H1 (cell line): ENCODE measurements at regions not wholly inside any gene's neighbourhood (a gene's known extent, or its start where the extent isn't known, plus 50 kb on each side); places are given as distances from the start of the nearest gene placed in this dataset.

Experiments
- CTCF ChIA-PET: fragments of 300-600 bp; sonication (Branson Sonifier 250); formaldehyde crosslinking; loops from one replicate; lab custom pipeline; 2021; ENCODE audit not compliant: partially characterized antibody; lab: Charles Lee
- POLR2A ChIA-PET: fragments of 300-600 bp; sonication (Branson Sonifier 250); formaldehyde crosslinking; loops from one replicate; lab custom pipeline; 2021; ENCODE audit warnings: inconsistent platforms; ENCODE audit not compliant: partially characterized antibody; lab: Charles Lee
- DNase-seq, 2 experiments: peaks; one replicate each; pipeline versions ENCODE4 v3.0.0 to v3.0.0-alpha.2; 2010 to 2022; ENCODE audit warnings: low spot score in 2 of 2, low read depth in 1 of 2, mixed read lengths in 1 of 2
- FAIRE-seq: peaks from 2 replicates; lab custom pipeline; 2011; peaks lifted over from hg19 to GRCh38; lab: Jason Lieb, UNC
- H2AFZ ChIP-seq: 2 replicates; pipeline ENCODE4 v1.8.1; 2012; ENCODE audit warnings: low read length, inconsistent platforms
- H2AK5ac ChIP-seq: 2 replicates; pipeline ENCODE4 v1.6.1; 2013; ENCODE audit warnings: low read depth, low read length
- H2BK120ac ChIP-seq: replicated peaks from 2 replicates; pipeline ENCODE3; 2013; ENCODE audit warnings: low read depth, low read length, inconsistent platforms
- H2BK12ac ChIP-seq: 2 replicates; pipeline ENCODE4 v1.6.1; 2013; ENCODE audit warnings: low read depth, low read length
- H2BK15ac ChIP-seq: 2 replicates; pipeline ENCODE4 v1.6.1; 2013; ENCODE audit warnings: low read length
- H2BK20ac ChIP-seq: 2 replicates; pipeline ENCODE4 v1.6.1; 2013; ENCODE audit warnings: low read length
- H2BK5ac ChIP-seq: 2 replicates; pipeline ENCODE4 v1.6.1; 2013; ENCODE audit warnings: low read depth, low read length
- H3K14ac ChIP-seq: 2 replicates; pipeline ENCODE4 v1.6.1; 2013; ENCODE audit warnings: inconsistent platforms; ENCODE audit not compliant: insufficient read length
- H3K18ac ChIP-seq: 2 replicates; pipeline ENCODE4 v1.6.1; 2013; ENCODE audit warnings: low read length; ENCODE audit errors: extremely low read depth
- H3K23ac ChIP-seq: 2 replicates; pipeline ENCODE4 v1.6.1; 2013; ENCODE audit warnings: inconsistent platforms; ENCODE audit not compliant: insufficient read length
- H3K23me2 ChIP-seq: 2 replicates; pipeline ENCODE4 v1.6.1; 2013; ENCODE audit warnings: low read depth, low read length
- H3K27ac ChIP-seq: 2 replicates; pipeline ENCODE4 v1.6.1; 2011; ENCODE audit warnings: low read depth, low read length, inconsistent platforms
- H3K27me3 ChIP-seq, 4 experiments: replicated peaks in 1 of 4; 1 replicate in 1 of 4; 2 replicates in 3 of 4; pipeline versions ENCODE4 v1.6.1 to v1.8.1; 2011 to 2013; ENCODE audit warnings: low read length in 3 of 4, mild to moderate bottlenecking in 3 of 4, inconsistent platforms in 2 of 4, mixed read lengths in 2 of 4, moderate library complexity in 1 of 4; ENCODE audit not compliant: control insufficient read depth in 3 of 4, insufficient read depth in 3 of 4; ENCODE audit errors: extremely low read depth in 1 of 4
- H3K36me3 ChIP-seq, 4 experiments: 2 replicates each; pipeline versions ENCODE4 v1.6.1 to v1.8.1; 2011 to 2013; ENCODE audit warnings: mild to moderate bottlenecking in 4 of 4, low read length in 3 of 4, moderate library complexity in 2 of 4, control low read depth in 1 of 4, inconsistent platforms in 1 of 4; ENCODE audit not compliant: insufficient read depth in 4 of 4, control insufficient read depth in 2 of 4
- H3K4ac ChIP-seq: replicated peaks from 2 replicates; pipeline ENCODE3; 2013; ENCODE audit warnings: low read length, low read depth, mixed read lengths, inconsistent platforms; ENCODE audit not compliant: insufficient read length
- H3K4me1 ChIP-seq, 4 experiments: replicated peaks in 1 of 4; 1 replicate in 1 of 4; 2 replicates in 3 of 4; pipeline versions ENCODE4 v1.6.1 to v1.8.1; 2011 to 2013; ENCODE audit warnings: low read length in 3 of 4, inconsistent platforms in 2 of 4, mixed read lengths in 1 of 4; ENCODE audit not compliant: insufficient read depth in 4 of 4, control insufficient read depth in 3 of 4
- H3K4me2 ChIP-seq, 2 experiments: 2 replicates each; pipeline versions ENCODE4 v1.6.1 to v1.8.1; 2011 to 2013; ENCODE audit warnings: low read depth in 2 of 2, low read length in 2 of 2, control low read depth in 1 of 2, inconsistent platforms in 1 of 2, mild to moderate bottlenecking in 1 of 2; ENCODE audit not compliant: insufficient read depth in 1 of 2
- H3K4me3 ChIP-seq, 4 experiments: fragments of 200-600, 300-600 bp in 1 of 4; sonication (generic), shearing (Covaris generic), sonication (Bioruptor Twin) in 1 of 4; 2 replicates each; pipeline versions ENCODE4 v1.5.1 to v1.8.1; 2011 to 2016; ENCODE audit warnings: low read length in 4 of 4, low read depth in 3 of 4, control low read depth in 2 of 4, inconsistent platforms in 2 of 4, mild to moderate bottlenecking in 2 of 4, mixed read lengths in 1 of 4, moderate library complexity in 1 of 4; ENCODE audit not compliant: insufficient read depth in 2 of 4; ENCODE audit errors: extremely low read depth in 1 of 4
- H3K56ac ChIP-seq: replicated peaks from 2 replicates; pipeline ENCODE3; 2013; ENCODE audit warnings: low read depth, mild to moderate bottlenecking, mixed read lengths, low read length, inconsistent platforms; ENCODE audit not compliant: insufficient read length
- H3K79me1 ChIP-seq: 2 replicates; pipeline ENCODE4 v1.6.1; 2013; ENCODE audit warnings: low read depth, low read length, control low read depth
- H3K79me2 ChIP-seq, 2 experiments: 2 replicates each; pipeline versions ENCODE4 v1.6.1 to v1.8.1; 2012 to 2013; ENCODE audit warnings: low read length in 2 of 2, mild to moderate bottlenecking in 2 of 2, inconsistent platforms in 1 of 2; ENCODE audit not compliant: insufficient read depth in 2 of 2, control insufficient read depth in 1 of 2
- H3K9ac ChIP-seq, 4 experiments: replicated peaks in 1 of 4; 1 replicate in 1 of 4; 2 replicates in 3 of 4; pipeline versions ENCODE4 v1.6.1 to v1.8.1; 2011 to 2013; ENCODE audit warnings: low read depth in 3 of 4, low read length in 3 of 4, control low read depth in 2 of 4, mild to moderate bottlenecking in 2 of 4, moderate library complexity in 2 of 4, inconsistent platforms in 1 of 4; ENCODE audit errors: extremely low read depth in 1 of 4
- H3K9me3 ChIP-seq, 2 experiments: 2 replicates each; pipeline versions ENCODE4 v1.6.1 to v1.8.1; 2012 to 2013; ENCODE audit warnings: mild to moderate bottlenecking in 2 of 2, moderate library complexity in 2 of 2, control low read depth in 1 of 2, inconsistent platforms in 1 of 2, low read depth in 1 of 2, low read length in 1 of 2, mixed read lengths in 1 of 2; ENCODE audit not compliant: insufficient read depth in 2 of 2
- H4K20me1 ChIP-seq, 2 experiments: replicated peaks in 1 of 2; 2 replicates each; pipeline versions ENCODE3 to v1.8.1; 2011 to 2013; ENCODE audit warnings: inconsistent platforms in 2 of 2, low read length in 2 of 2, mild to moderate bottlenecking in 1 of 2; ENCODE audit not compliant: insufficient read depth in 2 of 2, control insufficient read depth in 1 of 2
- H4K5ac ChIP-seq: 2 replicates; pipeline ENCODE4 v1.6.1; 2013; ENCODE audit warnings: low read length, low read depth, mixed read lengths, inconsistent platforms; ENCODE audit not compliant: insufficient read length
- H4K8ac ChIP-seq: 2 replicates; pipeline ENCODE4 v1.8.0; 2013; ENCODE audit warnings: mild to moderate bottlenecking, moderate library complexity, low read length, inconsistent platforms; ENCODE audit not compliant: insufficient read depth; ENCODE audit errors: extremely low read depth
- H4K91ac ChIP-seq: replicated peaks from 2 replicates; pipeline ENCODE3; 2013; ENCODE audit warnings: low read length, mixed read lengths, inconsistent platforms; ENCODE audit not compliant: insufficient read length
- CHD1 ChIP-seq: IDR thresholded peaks from 2 replicates; pipeline ENCODE4 v1.6.1; 2012; ENCODE audit warnings: low read depth, low read length, improper control_type of control experiment
- GABPA ChIP-seq: IDR thresholded peaks from 2 replicates; pipeline ENCODE4 v1.6.1; 2011; ENCODE audit warnings: mild to moderate bottlenecking, low read length, moderate library complexity, borderline replicate concordance; ENCODE audit not compliant: insufficient read depth
- KDM4A ChIP-seq: IDR thresholded peaks from one replicate; pipeline ENCODE4 v1.7.1; 2012; ENCODE audit warnings: low read depth, mild to moderate bottlenecking, moderate library complexity, low read length, inconsistent platforms; ENCODE audit not compliant: severe bottlenecking
- NANOG ChIP-seq: IDR thresholded peaks from 2 replicates; pipeline ENCODE4 v1.6.1; 2011; ENCODE audit warnings: low read length, low read depth, mild to moderate bottlenecking, inconsistent platforms; ENCODE audit not compliant: insufficient read depth, poor library complexity, severe bottlenecking
- NRF1 ChIP-seq: IDR thresholded peaks from 2 replicates; pipeline ENCODE4 v1.6.1; 2011; ENCODE audit warnings: mild to moderate bottlenecking, low read depth, low read length, improper control_type of control experiment
- PHF8 ChIP-seq: fragments of 200-600 bp; sonication (generic); conservative IDR thresholded peaks from 2 replicates; pipeline ENCODE4 v1.7.1; 2012; ENCODE audit warnings: low read depth, mild to moderate bottlenecking, inconsistent platforms, low read length, moderate library complexity
- RAD21 ChIP-seq, 2 experiments: IDR thresholded peaks in 1 of 2; conservative IDR thresholded peaks in 1 of 2; 2 replicates each; pipeline ENCODE4 v1.6.1; 2011; ENCODE audit warnings: low read depth in 2 of 2, low read length in 2 of 2, improper control_type of control experiment in 1 of 2, inconsistent platforms in 1 of 2, mild to moderate bottlenecking in 1 of 2, moderate library complexity in 1 of 2
- RBBP5 ChIP-seq: IDR thresholded peaks from 2 replicates; pipeline ENCODE4 v1.7.1; 2012; ENCODE audit warnings: low read depth, mild to moderate bottlenecking, inconsistent platforms, low read length, moderate library complexity, borderline replicate concordance
- TAF7 ChIP-seq: optimal IDR thresholded peaks from 2 replicates; pipeline ENCODE3; 2011; ENCODE audit warnings: low read depth, mild to moderate bottlenecking, inconsistent platforms, low read length, moderate library complexity, borderline replicate concordance
- USF2 ChIP-seq: IDR thresholded peaks from 2 replicates; pipeline ENCODE4 v1.6.1; 2011; ENCODE audit warnings: low read length, improper control_type of control experiment
- WGBS, 2 experiments: shearing (Covaris generic) in 1 of 2; methylation state at CpG; one replicate each; pipeline versions ENCODE4 v1.1.6 to v1.1.7; 2013 to 2015; ENCODE audit warnings: low lambda C conversion rate in 2 of 2, mixed read lengths in 2 of 2, inconsistent platforms in 1 of 2, low coverage in 1 of 2, missing lambda C conversion rate in 1 of 2; ENCODE audit not compliant: insufficient replicate concordance in 2 of 2, insufficient coverage in 1 of 2, insufficient read length in 1 of 2; ENCODE audit errors: extremely low coverage in 1 of 2, missing lambda C conversion rate in 1 of 2; 5-methylcytosine and 5-hydroxymethylcytosine counted together

DNA sequence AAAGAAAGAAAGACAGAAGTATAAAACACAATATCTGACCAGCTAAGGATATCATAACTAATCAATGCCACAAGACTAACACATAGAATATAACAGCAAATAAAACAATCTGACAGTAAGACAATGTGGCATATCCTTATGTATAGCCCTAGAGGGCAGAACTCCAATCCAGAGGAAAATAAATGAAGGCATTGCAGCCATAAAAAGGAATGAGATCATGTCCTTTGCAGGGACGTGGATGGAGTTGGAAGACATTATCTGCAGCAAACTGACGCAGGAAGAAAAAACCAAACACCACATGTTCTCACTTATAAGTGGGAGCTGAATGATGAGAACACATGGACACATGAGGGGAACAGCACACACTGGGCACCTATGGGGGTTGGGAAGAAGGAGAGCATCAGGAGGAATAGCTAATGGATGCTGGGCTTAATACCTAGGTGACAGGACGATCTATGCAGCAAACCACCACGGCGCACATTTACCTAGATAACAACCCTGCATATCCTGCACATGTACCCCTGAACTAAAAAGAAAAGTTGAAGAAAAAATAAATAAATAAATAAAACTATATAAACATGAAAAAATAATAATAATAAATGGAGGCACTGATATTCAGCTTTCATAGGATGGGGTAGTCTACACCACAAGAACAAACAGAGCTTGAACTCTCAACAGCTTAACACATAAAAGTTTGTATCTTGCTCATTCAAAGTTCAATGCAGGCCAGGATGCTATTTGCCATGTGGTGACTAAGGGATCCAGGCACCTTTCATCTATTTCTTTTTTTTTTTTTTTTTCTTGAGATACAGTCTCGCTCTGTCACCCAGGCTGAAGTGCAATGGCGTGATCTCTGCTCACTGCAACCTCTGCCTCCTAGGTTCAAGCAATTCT lies 66.1 kb upstream of the KAT6B start:
- POLR2A ChIA-PET: no interaction called here
- CTCF ChIA-PET: interaction anchor here (0.6 to 1.6 kb wide), 3 partner anchors 9 to 69 kb away, joined by 3 to 5 read pairs (median 3); no protein-coding TSS in a partner anchor
- WGBS, 2 experiments: 94% methylated on average over 5 of the region's 7 CpGs; no CpG with 5 or more reads in 1 of the 2 experiments
- H3K27me3 ChIP-seq: no peaks in the 10 kb centered on the region
- no peak overlapping the region for H3K56ac ChIP-seq
- no peaks in the 10 kb centered on the region for H4K20me1 ChIP-seq
- H2BK120ac ChIP-seq: no peak overlapping the region
- H3K36me3 ChIP-seq: no peaks in the 10 kb centered on the region
- peaks cover 0 to 4% (median 0%) of the 10 kb centered on the region in 4 experiments; a peak in 2 of 7 replicates for H3K4me1 ChIP-seq
- no peak overlapping the region for H3K18ac ChIP-seq
- H3K14ac ChIP-seq: no peak overlapping the region
- H3K9me3 ChIP-seq: no peaks in the 10 kb centered on the region
- H3K23ac ChIP-seq: no peak overlapping the region
- no peak overlapping the region for H2BK15ac ChIP-seq
- H3K79me1 ChIP-seq: no peaks in the 10 kb centered on the region; the same call in 1 of the 2 replicates
- no peak overlapping the region for H3K27ac ChIP-seq
- H2BK12ac ChIP-seq: no peak overlapping the region
- H3K4ac ChIP-seq: no peak overlapping the region
- no peak overlapping the region for H4K8ac ChIP-seq
- FAIRE-seq (no peak), DNase-seq (no peak)
- H3K4me3 ChIP-seq: no peak overlapping the region
- no peaks in the 10 kb centered on the region for H3K23me2 ChIP-seq
- no peak overlapping the region for H2BK20ac ChIP-seq
- no peak overlapping the region for H3K4me2 ChIP-seq
- H2AK5ac ChIP-seq: no peak overlapping the region
- H3K79me2 ChIP-seq: no peaks in the 10 kb centered on the region
- no peak overlapping the region for H3K9ac ChIP-seq
- no peak overlapping the region for H4K91ac ChIP-seq
- no peak overlapping the region for H4K5ac ChIP-seq
- H2BK5ac ChIP-seq: no peak overlapping the region
- H2AFZ ChIP-seq: no peak overlapping the region
- TF ChIP-seq TAF7: no peak
- no peak for TF ChIP-seq NRF1
- no peak for TF ChIP-seq NANOG
- TF ChIP-seq GABPA: no peak
- TF ChIP-seq PHF8: no peak
- no peak for TF ChIP-seq RBBP5
- TF ChIP-seq RAD21 (IDR thresholded peaks at IDR 0.05 in 1 of 2, conservative IDR thresholded peaks at IDR 0.05 in 1 of 2; ENCODE audit: low read depth in 2 of 2, low read length in 2 of 2): no peak
- no peak for TF ChIP-seq KDM4A
- no peak for TF ChIP-seq CHD1
- no peak for TF ChIP-seq USF2
